GM11168 (cell line): ENCODE measurements at regions not wholly inside any gene's neighbourhood (a gene's known extent, or its start where the extent isn't known, plus 50 kb on each side); places are given as distances from the start of the nearest gene placed in this dataset.

ENCODE experiments used
- in situ Hi-C: fragments of 300-500 bp; cut with MboI; formaldehyde crosslinking; loops from one replicate; pipeline ENCODE4 v1.12.0; 2022; ENCODE audit warnings: low sequenced_read_pairs; ENCODE audit not compliant: unreplicated experiment

GRCh38 chr12:118830296-118830695 lies 151.0 kb upstream of the SRRM4 start:
- in situ Hi-C loops = no loop called here

- in situ Hi-C loops = no loop called here
Measured at GRCh38 chr12:118835926-118836325, 145.4 kb upstream of the SRRM4 start.

- in situ Hi-C loops = no loop called here
Measured at GRCh38 chr12:118840399-118840798, 140.9 kb upstream of the SRRM4 start.

- in situ Hi-C loops = no loop called here
Measured at GRCh38 chr12:118840878-118841277, 140.5 kb upstream of the SRRM4 start.

GRCh38 chr12:118841588-118841987 lies 139.8 kb upstream of the SRRM4 start:
- in situ Hi-C loops = no loop called here

GRCh38 chr12:118842866-118843265 lies 138.5 kb upstream of the SRRM4 start:
- in situ Hi-C loops = no loop called here

- in situ Hi-C loops = no loop called here
Measured at GRCh38 chr12:118846416-118846815, 134.9 kb upstream of the SRRM4 start.

- in situ Hi-C loops = no loop called here
Measured at GRCh38 chr12:118850244-118850825, 131.0 kb upstream of the SRRM4 start.

- in situ Hi-C loops = no loop called here
Measured at GRCh38 chr12:118851891-118852290, 129.4 kb upstream of the SRRM4 start.

- in situ Hi-C loops = no loop called here
Measured at GRCh38 chr12:118853634-118854033, 127.7 kb upstream of the SRRM4 start.

GRCh38 chr12:118855858-118856257 lies 125.5 kb upstream of the SRRM4 start:
- in situ Hi-C loops = no loop called here

- in situ Hi-C loops = no loop called here
Measured at GRCh38 chr12:118866346-118866745, 115.0 kb upstream of the SRRM4 start.

GRCh38 chr12:118870551-118870950 lies 110.8 kb upstream of the SRRM4 start:
- in situ Hi-C loops = no loop called here

GRCh38 chr12:118874698-118875548 lies 106.4 kb upstream of the SRRM4 start:
- in situ Hi-C loops = no loop called here

GRCh38 chr12:118880720-118881493 lies 100.4 kb upstream of the SRRM4 start:
- in situ Hi-C loops = no loop called here

- in situ Hi-C loops = no loop called here
Measured at GRCh38 chr12:118884226-118884625, 97.1 kb upstream of the SRRM4 start.

GRCh38 chr12:118900993-118901392 lies 80.3 kb upstream of the SRRM4 start:
- in situ Hi-C loops = no loop called here

GRCh38 chr12:118908811-118909210 lies 72.5 kb upstream of the SRRM4 start:
- in situ Hi-C loops = no loop called here

- in situ Hi-C loops = no loop called here
Measured at GRCh38 chr12:118912697-118913270, 68.6 kb upstream of the SRRM4 start.

GRCh38 chr12:118921761-118922160 lies 59.6 kb upstream of the SRRM4 start:
- in situ Hi-C loops = no loop called here

GRCh38 chr12:118922405-118922804 lies 58.9 kb upstream of the SRRM4 start:
- in situ Hi-C loops = no loop called here
